GM21619 (cell line): ENCODE measurements at regions not wholly inside any gene's neighbourhood (a gene's known extent, or its start where the extent isn't known, plus 50 kb on each side); places are given as distances from the start of the nearest gene placed in this dataset.
"Not testable (repeated sequence)": the region's sequence is repeated elsewhere in the genome, so short reads cannot be mapped to it uniquely, and the experiment has no call there.

Source experiments
- ATAC-seq: cut with Tn5 transposase; IDR thresholded peaks from one replicate; pipeline ENCODE4 v1.9.1; 2021; ENCODE audit not compliant: unreplicated experiment

DNA sequence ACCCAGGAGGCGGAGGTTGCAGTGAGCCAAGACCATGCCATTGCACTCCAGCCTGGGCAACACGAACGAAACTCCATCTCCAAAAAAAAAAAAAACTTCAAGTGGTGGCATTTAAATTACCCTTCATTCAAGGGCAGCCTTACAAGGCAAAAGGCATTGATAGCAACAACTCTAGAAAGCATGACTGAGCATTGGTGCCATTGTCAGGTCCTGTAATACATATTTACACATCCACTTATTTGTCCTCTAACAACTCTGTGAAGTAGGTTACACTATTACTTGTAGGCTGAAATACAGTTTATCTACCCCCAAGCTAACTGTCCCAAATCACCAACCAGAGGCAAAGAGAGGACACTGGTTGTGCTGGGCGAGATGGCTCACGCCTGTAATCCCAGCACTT lies 52.7 kb upstream of the LARP1 start:
- ATAC-seq: no peak

DNA sequence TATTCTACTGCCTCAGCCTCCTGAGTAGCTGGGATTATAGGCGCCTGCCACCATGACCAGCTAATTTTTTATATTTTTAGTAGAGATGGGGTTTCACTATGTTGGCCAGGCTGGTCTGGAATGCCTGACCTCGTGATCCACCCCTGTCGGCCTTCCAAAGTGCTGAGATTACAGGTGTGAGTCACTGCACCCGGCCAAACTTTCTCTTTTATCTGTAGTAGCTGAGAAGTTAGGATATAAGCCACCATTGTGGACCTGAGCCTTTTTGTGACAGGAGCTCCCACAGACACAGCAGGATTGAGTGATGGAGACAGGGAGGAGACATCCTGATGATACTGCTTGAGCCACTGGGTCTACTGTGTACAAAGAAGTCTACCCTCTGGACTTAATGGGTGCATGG lies 53.5 kb upstream of the LARP1 start:
- ATAC-seq: not testable (repeated sequence)

DNA sequence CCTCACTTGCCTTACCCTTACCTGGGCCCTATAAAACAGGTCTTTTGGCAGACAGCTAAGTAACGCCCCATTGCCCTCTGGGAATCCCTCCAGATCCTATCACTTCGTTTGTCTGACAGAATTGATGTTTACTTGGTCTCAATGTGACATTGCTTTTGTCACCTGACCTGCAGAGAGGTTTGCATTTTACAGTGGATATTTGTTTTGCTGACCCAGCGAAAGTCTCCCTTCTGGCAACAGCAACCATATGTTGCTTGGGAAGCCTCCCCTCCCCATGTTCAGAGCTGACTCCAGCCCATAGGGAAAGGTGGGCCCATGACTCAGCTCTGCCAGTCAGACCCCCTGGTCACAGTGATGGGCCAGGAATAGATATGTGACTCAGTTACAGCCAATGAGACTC lies 54.0 kb upstream of the LARP1 start:
- ATAC-seq: no peak

DNA sequence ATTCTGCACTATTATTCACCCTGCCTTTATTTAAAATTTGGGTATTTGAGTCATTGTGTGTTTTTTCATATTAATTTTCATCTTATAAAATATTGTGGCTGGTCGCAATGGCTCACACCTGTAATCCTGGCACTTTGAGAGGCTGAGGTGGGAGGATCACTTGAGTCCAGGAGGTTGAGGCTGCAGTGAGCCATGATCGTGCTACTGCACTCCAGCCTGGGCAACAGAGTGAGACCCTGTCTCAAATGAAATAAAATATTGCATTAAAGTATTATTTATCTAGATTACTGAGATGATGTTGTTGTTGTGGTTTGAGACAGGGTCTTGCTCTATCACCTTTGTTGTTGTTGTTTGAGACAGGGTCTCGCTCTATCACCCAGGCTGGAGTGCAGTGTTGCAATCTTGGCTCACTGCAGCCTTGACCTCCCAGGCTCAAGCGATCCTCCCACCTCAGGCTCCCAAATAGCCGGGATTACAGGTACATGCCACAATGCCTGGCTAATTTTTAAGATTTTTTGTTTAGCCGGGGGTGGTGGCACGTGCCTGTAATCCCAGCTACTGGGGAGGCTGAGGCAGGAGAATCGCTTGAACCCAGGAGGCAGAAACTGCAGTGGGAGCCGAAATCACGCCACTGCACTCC lies 54.8 kb upstream of the LARP1 start:
- ATAC-seq: not testable (repeated sequence)

DNA sequence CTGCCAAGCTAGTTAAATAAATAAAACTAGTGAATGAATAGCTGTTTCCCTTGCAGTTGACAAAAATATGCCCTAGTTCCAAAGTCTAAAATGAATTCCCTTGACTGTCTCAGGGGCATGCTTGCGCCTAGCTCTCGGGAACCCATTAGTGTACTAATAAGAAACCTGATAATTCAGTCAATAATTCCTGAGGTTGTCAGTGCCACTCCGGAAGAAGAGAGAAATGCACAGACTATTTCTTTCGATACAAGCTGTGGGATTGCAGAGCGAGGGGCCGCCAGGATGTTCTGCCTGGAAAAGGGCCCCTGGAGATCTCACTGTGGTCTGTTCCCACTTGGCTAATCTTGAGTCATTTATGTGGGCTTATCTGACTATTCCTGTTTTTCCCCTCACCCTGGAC lies 56.4 kb upstream of the LARP1 start:
- no peak for ATAC-seq

DNA sequence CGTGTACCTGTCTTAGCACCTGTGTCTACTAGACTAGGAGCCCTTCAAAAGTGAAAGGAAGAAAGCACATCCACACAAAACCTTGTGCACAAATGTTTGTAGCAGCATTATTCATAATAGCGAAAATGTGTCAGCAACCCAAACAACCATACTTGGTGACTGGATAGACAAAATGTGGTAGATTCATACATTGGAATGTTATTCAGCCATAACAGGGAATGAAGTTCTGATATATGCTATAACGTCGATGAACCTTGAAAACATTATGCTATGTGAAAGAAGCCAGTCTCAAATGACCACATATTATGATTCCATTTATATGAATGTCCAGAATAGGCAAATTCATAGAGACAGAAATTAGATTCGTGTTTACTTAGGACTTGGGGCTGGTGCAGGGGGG lies 57.8 kb upstream of the LARP1 start:
- no peak for ATAC-seq

DNA sequence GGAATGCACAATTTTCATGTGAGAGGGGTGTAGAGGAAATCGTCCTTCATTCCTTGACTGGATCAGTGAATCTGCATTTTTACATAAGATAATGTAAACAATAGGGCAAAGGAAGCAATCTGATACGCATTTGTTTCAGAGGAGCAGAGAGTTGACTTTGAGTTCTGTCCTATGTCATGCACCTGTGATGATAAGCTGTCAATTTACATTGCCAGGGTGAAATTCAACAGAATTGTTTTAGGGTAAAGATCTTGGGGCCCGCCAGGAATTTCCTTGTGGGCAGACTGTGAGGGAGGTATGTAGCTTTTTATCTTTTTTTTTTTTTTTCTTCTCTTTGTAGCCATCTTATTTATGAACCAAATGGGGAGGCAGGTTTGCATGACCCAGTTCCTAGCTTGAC lies 58.3 kb upstream of the LARP1 start:
- no peak for ATAC-seq

DNA sequence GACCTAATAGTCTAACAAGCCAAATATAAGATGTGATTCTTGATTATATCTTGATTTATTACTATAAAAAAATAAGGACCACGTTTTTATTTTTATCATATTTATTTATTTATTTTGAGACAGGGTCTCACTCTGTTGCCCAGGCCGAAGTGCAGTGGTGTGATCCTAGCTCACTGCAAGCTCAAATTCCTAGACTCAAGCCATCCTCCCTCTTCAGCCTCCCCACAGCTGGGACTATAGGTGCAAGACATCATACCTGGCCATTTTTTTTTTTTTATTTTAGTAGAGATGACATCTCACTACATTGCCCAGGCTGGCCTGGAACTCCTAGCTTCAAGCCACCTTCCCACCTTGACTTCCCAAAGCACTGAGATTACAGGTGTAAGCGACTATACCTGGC lies 61.0 kb upstream of the LARP1 start:
- ATAC-seq: no peak

DNA sequence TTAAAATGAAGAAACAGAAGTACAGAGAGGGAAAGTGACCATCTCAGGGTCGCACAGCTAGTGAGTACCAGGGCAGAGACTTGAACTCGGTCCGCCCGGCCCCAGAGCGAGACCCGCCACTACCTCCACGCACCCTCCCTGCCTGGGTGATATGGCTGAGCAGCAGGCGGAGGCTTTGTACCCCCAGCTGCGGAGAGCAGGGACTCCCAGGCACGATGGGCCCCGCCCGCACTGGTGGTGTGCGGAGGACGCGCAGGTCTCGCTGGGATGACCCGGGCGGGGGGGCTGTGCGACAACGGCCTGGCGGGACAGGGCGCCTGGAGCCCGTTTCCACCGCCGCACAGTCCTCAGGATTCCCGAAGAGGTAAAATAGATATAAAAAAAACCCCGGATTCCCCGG lies 64.7 kb upstream of the LARP1 start:
- ATAC-seq: no peak

DNA sequence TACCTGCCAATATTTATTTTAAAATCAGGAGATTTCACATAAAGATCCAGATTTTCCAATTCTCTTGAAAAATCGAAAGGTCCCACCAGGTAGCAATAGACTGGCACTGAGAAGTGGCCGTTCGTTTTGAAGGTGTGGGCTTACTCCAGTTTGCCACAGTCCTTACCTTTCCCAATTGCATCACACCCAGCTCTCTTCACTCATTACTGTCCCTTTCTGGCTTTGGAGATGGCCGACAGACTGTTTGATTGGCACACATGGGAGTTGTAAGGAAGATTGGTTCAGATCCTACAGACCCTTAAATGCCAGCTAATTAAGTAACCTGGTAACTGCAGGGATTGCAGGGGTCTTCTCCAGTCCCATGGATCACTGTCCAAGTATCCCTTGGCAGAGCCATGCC lies 68.7 kb upstream of the LARP1 start:
- no peak for ATAC-seq

DNA sequence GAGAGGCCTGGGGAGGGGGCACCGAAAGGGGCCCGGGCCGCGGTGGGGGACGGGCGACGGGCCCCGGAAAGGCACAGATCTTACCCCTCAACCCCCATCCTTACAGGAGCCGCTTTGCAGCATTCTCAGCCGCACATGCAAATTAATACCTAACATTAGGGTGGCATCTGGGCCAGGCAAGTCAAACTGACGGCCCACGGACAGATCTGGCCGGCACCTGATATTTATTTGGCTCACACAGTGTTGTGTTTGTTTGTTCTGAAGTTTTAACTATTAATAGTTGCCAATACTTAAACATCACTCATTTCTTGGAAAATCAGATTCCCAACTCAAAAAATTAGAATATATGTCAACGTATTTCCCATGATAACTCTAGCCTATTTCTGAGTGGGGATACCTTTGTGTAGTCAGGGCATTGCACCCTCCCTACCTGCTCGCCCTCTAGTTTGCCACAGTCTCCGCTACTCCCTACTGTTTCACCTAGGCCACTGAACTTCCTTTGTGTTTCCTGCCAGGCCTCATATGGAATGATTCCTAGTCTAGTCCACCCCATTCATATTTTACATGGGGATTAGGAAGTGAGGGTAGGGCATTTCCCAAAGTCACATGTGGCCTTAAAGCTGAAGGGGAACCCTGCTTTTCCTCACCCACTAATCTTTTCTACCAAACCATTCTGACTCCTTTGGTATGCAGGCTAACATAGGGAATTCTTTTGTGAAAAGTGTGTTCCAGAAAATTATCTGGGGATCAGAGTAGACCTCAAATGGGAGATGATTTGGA lies 71.9 kb upstream of the LARP1 start:
- peak; percentile 50 for ATAC-seq

DNA sequence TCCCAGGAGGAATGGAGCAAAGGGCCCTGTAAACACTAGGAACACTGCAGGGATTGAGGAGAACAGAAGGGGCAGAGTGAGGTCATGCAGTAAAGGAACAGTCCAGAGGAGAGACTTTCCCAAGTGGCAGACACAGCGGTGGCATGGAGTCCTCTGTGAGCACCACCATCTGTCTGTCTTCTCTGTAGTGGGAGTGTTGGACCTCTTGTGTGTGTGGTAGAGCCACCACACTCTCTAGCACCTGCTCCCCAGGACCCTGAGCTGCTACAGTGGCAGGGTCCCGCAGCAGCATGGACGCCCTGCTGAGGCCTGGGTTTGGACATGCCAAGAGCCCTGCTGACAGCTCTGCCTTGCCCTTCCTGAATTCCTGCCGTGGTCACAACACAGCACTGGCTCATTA lies 75.7 kb upstream of the LARP1 start:
- ATAC-seq: no peak

DNA sequence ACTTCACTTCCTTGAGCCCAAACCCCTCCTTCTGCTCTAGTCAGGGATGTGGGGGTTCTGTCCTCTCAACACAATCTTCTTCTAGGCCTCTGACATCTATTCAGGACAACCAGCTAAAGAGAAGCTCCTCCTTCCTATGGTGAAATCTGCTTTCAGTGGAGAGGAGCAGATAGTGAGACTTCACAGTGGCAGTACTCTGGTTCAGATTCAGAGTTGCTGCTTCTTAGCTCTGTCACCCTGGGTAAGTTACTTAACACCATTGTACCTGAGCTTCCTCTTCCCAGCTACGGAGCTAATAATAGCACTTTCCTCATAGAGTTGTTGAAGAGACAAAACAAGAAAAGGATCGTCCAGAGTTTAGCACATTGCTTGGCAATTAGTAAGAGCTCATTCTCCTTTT lies 77.3 kb upstream of the LARP1 start:
- ATAC-seq: no peak

DNA sequence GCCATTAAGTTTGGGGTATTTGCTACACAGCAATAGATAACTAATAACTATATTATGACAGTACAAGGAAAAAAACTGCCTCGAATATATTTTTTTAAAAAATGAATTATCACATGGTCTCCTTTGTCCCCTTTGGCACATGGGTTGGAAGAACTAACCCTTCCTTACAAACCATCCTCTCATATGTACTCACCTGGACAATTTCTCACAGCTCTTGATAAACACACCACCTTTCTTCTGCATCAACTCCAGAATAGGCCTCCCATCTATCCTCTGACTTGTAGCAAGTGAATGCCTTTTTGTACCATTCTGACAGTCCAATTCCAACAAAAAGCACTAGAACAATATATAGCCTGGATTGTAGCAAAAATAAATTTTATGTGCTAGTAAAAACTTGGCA lies 78.7 kb upstream of the LARP1 start:
- no peak for ATAC-seq

DNA sequence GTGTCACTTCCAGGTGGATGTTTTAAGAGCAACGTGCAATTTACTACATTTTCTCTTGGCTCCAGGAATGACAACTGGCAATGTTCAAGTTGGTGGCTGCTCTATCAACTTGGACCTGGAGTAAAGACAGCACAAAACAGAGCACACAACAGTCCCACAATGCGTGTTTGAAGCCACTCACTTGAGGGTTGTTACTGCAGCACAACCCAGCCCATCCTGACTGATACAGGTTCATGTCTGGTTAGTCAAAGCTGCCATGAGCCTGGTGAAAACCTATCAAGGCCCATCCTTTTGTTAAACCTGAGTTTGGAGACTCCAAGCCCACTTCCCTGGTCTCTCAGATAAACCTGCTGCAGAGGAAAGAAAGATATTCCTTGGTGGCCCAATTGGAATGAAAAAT lies 81.1 kb upstream of the LARP1 start:
- no peak for ATAC-seq

DNA sequence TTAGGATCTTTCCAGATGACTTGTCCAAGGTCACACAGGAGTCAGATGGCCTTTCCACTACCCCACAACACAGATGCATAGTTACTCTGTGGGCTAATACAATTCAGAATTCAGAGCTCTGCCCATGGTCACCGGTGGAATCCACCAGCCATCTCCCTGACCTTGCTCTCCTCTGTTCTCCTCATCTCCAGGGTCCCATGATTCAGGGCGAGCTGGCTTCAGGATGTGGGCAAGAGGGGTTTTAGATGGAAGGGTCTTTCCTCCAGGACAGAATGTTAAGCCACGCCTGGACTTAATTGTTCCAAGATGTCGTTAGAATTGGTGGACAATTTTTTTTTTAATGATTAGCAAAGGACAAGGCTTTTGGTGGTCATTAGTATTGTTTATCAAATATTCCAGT lies 81.7 kb upstream of the LARP1 start:
- ATAC-seq: no peak

DNA sequence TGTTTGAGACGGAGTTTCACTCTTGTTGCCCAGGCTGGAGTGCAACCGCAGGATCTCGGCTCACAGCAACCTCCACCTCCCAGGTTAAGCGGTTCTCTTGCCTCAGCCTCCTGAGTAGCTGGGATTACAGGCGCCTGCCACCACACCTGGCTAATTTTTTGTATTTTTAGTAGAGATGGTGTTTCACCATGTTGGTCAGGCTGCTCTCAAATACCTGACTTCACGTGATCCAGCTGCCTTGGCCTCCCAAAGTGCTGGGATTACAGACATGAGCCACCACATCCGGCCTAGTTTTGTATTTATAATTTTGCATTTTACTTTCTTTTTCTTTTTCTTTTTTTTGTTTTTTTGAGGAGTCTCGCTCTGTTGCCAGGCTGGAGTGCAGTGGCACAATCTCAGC lies 85.3 kb upstream of the LARP1 start:
- not testable (repeated sequence) for ATAC-seq

DNA sequence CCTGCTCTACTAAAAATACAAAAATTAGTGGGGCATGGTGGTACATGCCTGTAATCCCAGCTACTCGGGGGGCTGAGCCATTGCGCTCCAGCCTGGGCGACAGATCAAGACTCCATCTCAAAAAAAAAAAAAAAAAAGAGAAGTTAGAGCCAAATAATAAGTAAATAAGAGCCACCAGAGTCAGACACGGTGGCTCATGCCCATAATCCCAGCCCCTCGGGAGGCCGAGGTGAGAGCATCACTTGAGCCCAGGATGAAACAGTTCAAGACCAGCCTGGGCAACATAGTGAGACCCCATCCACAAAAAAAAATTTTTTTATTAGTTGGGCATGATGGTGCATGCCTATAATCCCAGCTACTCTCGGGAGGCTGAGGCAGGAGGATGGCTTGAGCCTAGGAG lies 85.8 kb upstream of the LARP1 start:
- ATAC-seq: no peak

DNA sequence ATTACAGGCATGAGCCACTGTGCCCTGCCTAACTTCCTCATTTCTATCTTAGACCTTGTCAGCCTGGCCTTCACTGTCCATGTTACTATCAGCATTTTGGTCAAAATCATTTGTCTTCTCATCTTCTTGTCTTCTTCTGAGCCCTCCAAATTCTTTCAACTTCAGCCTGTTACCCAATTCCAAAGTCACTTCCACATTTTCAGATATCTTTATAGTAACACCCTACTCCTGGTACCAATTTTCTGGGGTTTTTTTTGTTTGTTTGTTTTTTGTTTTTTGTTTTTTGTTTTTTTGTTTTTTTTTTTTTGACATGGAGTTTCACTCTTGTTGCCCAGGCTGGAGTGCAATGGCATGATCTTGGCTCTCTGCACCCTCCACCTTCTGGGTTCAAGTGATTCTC lies 90.3 kb upstream of the LARP1 start:
- ATAC-seq: no peak

DNA sequence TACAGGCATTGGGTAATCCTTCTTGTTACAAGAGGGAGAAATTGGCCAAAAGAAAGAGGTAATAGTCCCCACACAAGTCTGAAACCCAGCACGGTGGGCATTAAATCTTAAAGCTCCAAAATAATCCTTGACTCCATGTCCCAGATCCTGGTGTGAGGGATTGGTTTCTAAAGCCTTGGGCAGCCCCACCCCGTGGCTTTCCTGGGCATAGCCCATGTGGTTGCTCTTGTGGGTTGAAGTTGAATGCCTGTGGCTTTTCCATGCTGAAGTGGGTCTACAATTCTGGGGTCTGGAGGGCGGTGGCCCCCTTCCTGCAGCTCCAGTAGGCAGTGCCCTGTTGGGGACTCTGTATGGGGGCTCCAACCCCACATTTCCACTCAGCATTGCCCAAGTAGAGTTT lies 91.8 kb upstream of the LARP1 start:
- no peak for ATAC-seq

DNA sequence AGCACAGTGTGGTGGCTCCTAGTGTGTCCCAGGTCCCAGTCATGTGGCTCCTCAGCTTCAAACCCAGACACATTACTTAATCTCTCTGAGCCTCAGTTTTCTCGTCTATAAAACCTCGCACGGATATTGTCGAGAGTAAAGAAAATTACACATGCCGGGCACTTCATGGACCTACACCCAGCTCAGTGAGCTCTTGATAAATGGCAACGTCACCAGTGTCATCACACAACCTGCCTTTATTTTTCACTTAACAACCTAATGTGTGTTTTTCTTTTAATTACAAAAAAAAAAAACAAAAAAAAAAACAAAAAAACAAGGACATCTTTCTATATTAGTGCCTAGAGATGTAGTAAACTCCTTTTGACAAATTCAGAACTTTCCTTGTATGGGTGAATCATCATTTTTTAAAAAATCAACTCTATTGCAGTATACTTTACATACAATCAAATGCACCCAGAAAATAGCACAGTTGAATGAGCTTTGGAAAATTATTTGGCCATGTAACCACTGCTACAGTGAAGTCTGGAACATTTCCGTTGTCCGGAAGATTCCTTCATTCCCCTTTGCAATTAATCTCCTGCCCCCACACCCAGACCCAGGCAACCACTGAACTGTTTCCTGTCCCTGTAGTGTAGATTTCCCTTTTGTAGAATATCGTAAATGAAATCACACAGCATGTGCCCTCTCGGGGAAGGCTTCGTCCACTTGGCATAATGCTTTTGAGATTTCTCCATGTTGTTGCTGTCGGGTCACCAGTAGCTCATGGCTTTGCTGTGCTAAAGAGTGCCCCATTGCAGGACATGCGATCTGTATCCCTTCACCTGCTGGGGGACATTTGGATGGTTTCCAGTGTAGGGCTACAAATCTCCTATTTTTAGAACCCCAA lies 100.4 kb upstream of the LARP1 start:
- no peak for ATAC-seq
